IMR-90 (cell line): ENCODE measurements at regions not wholly inside any gene's neighbourhood (a gene's known extent, or its start where the extent isn't known, plus 50 kb on each side); places are given as distances from the start of the nearest gene placed in this dataset.

Source experiments
- ATAC-seq: fragments of 200-7000 bp; cut with Tn5 transposase; 2 replicates; pipeline ENCODE4 v1.9.1; 2020; ENCODE audit warnings: low read depth, mild to moderate bottlenecking, moderate library complexity
- BruUV-seq: library from RNA; stranded (reverse); fragments of 400-500 nt; replicated peaks from 2 replicates; lab custom pipeline; 2021; lab: Mats Ljungman, UMichigan
- CTCF ChIA-PET: fragments of 300-600 bp; formaldehyde crosslinking; extraction: SDS; loops from one replicate; lab custom pipeline; 2021; ENCODE audit warnings: antibody characterized with exemption; lab: Yijun Ruan, JAX
- POLR2A ChIA-PET: fragments of 300-600 bp; sonication (Branson Sonifier 250); formaldehyde crosslinking; loops from one replicate; lab custom pipeline; 2022; ENCODE audit warnings: antibody characterized with exemption; ENCODE audit not compliant: unreplicated experiment; lab: Charles Lee
- DNase-seq: peaks from one replicate; pipeline ENCODE4 v3.0.0; 2013
- H2AFZ ChIP-seq: replicated peaks from 2 replicates; pipeline ENCODE3; 2013; ENCODE audit warnings: low read length, mild to moderate bottlenecking; ENCODE audit not compliant: poor library complexity
- H2AK5ac ChIP-seq: 2 replicates; pipeline ENCODE4 v1.6.1; 2013; ENCODE audit warnings: low read depth, low read length, inconsistent platforms
- H2AK9ac ChIP-seq: replicated peaks from 2 replicates; pipeline ENCODE3; 2013; ENCODE audit warnings: mild to moderate bottlenecking, low read depth, low read length, moderate library complexity; ENCODE audit not compliant: poor library complexity
- H2BK120ac ChIP-seq: 2 replicates; pipeline ENCODE4 v1.6.1; 2013; ENCODE audit warnings: low read depth, low read length, inconsistent platforms
- H2BK15ac ChIP-seq: 3 replicates; pipeline ENCODE4 v1.6.1; 2013; ENCODE audit warnings: low read depth, low read length, inconsistent platforms
- H2BK20ac ChIP-seq: 2 replicates; pipeline ENCODE4 v1.6.1; 2013; ENCODE audit warnings: low read depth, mild to moderate bottlenecking, inconsistent platforms, low read length, moderate library complexity
- H2BK5ac ChIP-seq: 2 replicates; pipeline ENCODE4 v1.6.1; 2013; ENCODE audit warnings: mild to moderate bottlenecking, low read depth, low read length, inconsistent platforms; ENCODE audit not compliant: poor library complexity, severe bottlenecking
- H3K14ac ChIP-seq: replicated peaks from 2 replicates; pipeline ENCODE4 v1.6.1; 2013; ENCODE audit warnings: low read depth, low read length, inconsistent platforms
- H3K18ac ChIP-seq: 2 replicates; pipeline ENCODE4 v1.6.1; 2013; ENCODE audit warnings: low read depth, low read length, control low read depth
- H3K23ac ChIP-seq: 2 replicates; pipeline ENCODE4 v1.6.1; 2013; ENCODE audit warnings: low read depth, low read length, inconsistent platforms
- H3K27ac ChIP-seq: 2 replicates; pipeline ENCODE4 v1.5.1; 2013; ENCODE audit warnings: mild to moderate bottlenecking, control low read depth, low read length; ENCODE audit not compliant: insufficient read depth
- H3K27me3 ChIP-seq: 2 replicates; pipeline ENCODE4 v1.6.1; 2013; ENCODE audit warnings: low read length; ENCODE audit not compliant: control insufficient read depth, insufficient read depth
- H3K36me3 ChIP-seq: 2 replicates; pipeline ENCODE4 v1.6.1; 2013; ENCODE audit warnings: low read length, mixed read lengths; ENCODE audit not compliant: control insufficient read depth, insufficient read depth
- H3K4ac ChIP-seq: 2 replicates; pipeline ENCODE4 v1.6.1; 2013; ENCODE audit warnings: low read depth, low read length, inconsistent platforms
- H3K4me1 ChIP-seq: 2 replicates; pipeline ENCODE4 v1.6.1; 2013; ENCODE audit warnings: low read length, mixed read lengths; ENCODE audit not compliant: control insufficient read depth, insufficient read depth
- H3K4me2 ChIP-seq: 2 replicates; pipeline ENCODE4 v1.6.1; 2013; ENCODE audit warnings: low read depth, mild to moderate bottlenecking, control low read depth, low read length, moderate library complexity
- H3K4me3 ChIP-seq: 2 replicates; pipeline ENCODE4 v1.5.1; 2013; ENCODE audit warnings: low read depth, mild to moderate bottlenecking, control low read depth, low read length, moderate library complexity; ENCODE audit not compliant: insufficient read depth
- H3K56ac ChIP-seq: 2 replicates; pipeline ENCODE4 v1.6.1; 2013; ENCODE audit warnings: low read length, inconsistent platforms; ENCODE audit not compliant: insufficient read depth; ENCODE audit errors: extremely low read depth
- H3K79me1 ChIP-seq, 2 experiments: 2 replicates each; pipeline ENCODE4 v1.6.1; 2013; ENCODE audit warnings: low read length in 2 of 2, inconsistent platforms in 1 of 2, low read depth in 1 of 2
- H3K9ac ChIP-seq: 2 replicates; pipeline ENCODE4 v1.6.1; 2013; ENCODE audit warnings: low read depth, low read length, control low read depth
- H3K9me1 ChIP-seq: 2 replicates; pipeline ENCODE4 v1.6.1; 2013; ENCODE audit warnings: low read length, inconsistent platforms; ENCODE audit not compliant: insufficient read depth
- H3K9me3 ChIP-seq: 2 replicates; pipeline ENCODE4 v1.6.1; 2013; ENCODE audit warnings: low read length; ENCODE audit not compliant: control insufficient read depth, insufficient read depth
- H4K20me1 ChIP-seq: 2 replicates; pipeline ENCODE4 v1.6.1; 2013; ENCODE audit warnings: low read length, inconsistent platforms; ENCODE audit not compliant: insufficient read depth
- H4K5ac ChIP-seq: 2 replicates; pipeline ENCODE4 v1.6.1; 2013; ENCODE audit warnings: mild to moderate bottlenecking, low read depth, low read length, control low read depth
- H4K8ac ChIP-seq, 2 experiments: 2 replicates each; pipeline ENCODE4 v1.6.1; 2013; ENCODE audit warnings: low read depth in 2 of 2, low read length in 2 of 2, control low read depth in 1 of 2, inconsistent platforms in 1 of 2
- H4K91ac ChIP-seq: 2 replicates; pipeline ENCODE4 v1.6.1; 2013; ENCODE audit warnings: low read depth, low read length, inconsistent platforms; ENCODE audit not compliant: insufficient read depth
- BHLHE40 ChIP-seq: fragments of 150-350 bp; IDR thresholded peaks from 2 replicates; pipeline ENCODE4 v1.6.1; 2016; ENCODE audit warnings: mild to moderate bottlenecking, low read depth, low read length
- CEBPB ChIP-seq: IDR thresholded peaks from 2 replicates; pipeline ENCODE4 v1.6.1; 2012; ENCODE audit warnings: low read depth, low read length, improper control_type of control experiment
- CHD1 ChIP-seq: IDR thresholded peaks from 2 replicates; pipeline ENCODE4 v1.6.1; 2012; ENCODE audit warnings: low read depth, low read length, improper control_type of control experiment
- FOS ChIP-seq: fragments of 150-350 bp; IDR thresholded peaks from 2 replicates; pipeline ENCODE4 v1.6.1; 2016; ENCODE audit warnings: low read depth, low read length
- MAFK ChIP-seq: IDR thresholded peaks from 2 replicates; pipeline ENCODE4 v1.6.1; 2012; ENCODE audit warnings: low read depth, low read length, improper control_type of control experiment
- MAZ ChIP-seq: IDR thresholded peaks from 2 replicates; pipeline ENCODE4 v1.6.1; 2012; ENCODE audit warnings: low read depth, mild to moderate bottlenecking, low read length, improper control_type of control experiment, moderate library complexity, borderline replicate concordance
- MXI1 ChIP-seq: IDR thresholded peaks from 2 replicates; pipeline ENCODE4 v1.6.1; 2012; ENCODE audit warnings: low read depth, mild to moderate bottlenecking, low read length, moderate library complexity, borderline replicate concordance
- NFE2L2 ChIP-seq: fragments of 150-350 bp; IDR thresholded peaks from 2 replicates; pipeline ENCODE4 v1.6.1; 2016; ENCODE audit warnings: low read depth, mild to moderate bottlenecking, low read length
- POLR2A ChIP-seq: IDR thresholded peaks from 2 replicates; pipeline ENCODE4 v1.6.1; 2012; ENCODE audit warnings: mild to moderate bottlenecking, low read depth, low read length
- RAD21 ChIP-seq: IDR thresholded peaks from 2 replicates; pipeline ENCODE4 v1.6.1; 2012; ENCODE audit warnings: low read length, improper control_type of control experiment
- RCOR1 ChIP-seq: IDR thresholded peaks from 2 replicates; pipeline ENCODE4 v1.6.1; 2012; ENCODE audit warnings: mild to moderate bottlenecking, low read length, improper control_type of control experiment; ENCODE audit not compliant: insufficient replicate concordance
- RFX5 ChIP-seq: IDR thresholded peaks from 2 replicates; pipeline ENCODE4 v1.8.0; 2012; ENCODE audit warnings: low read depth, mild to moderate bottlenecking, low read length, moderate library complexity
- SMC3 ChIP-seq: fragments of 150-350 bp; IDR thresholded peaks from 2 replicates; pipeline ENCODE4 v1.6.1; 2016; ENCODE audit warnings: low read depth, mild to moderate bottlenecking, antibody characterized with exemption, low read length, moderate library complexity
- WGBS, 2 experiments: methylation state at CpG; one replicate each; pipeline versions ENCODE4 v1.1.5 to v1.1.7; 2013; ENCODE audit warnings: missing lambda C conversion rate in 2 of 2; ENCODE audit not compliant: insufficient read length in 1 of 2; ENCODE audit errors: extremely low coverage in 2 of 2; 5-methylcytosine and 5-hydroxymethylcytosine counted together
- dilution Hi-C: fragments of 300-500 bp; cut with HindIII; formaldehyde crosslinking; loops from one replicate; pipeline ENCODE4 v1.14.3; 2018; ENCODE audit warnings: low sequenced_read_pairs; ENCODE audit not compliant: unreplicated experiment
- in situ Hi-C: fragments of 300-500 bp; cut with MboI; formaldehyde crosslinking; loops from 3 replicates; pipeline ENCODE4 v1.14.3; 2019; ENCODE audit warnings: low sequenced_read_pairs, inconsistent platforms, mixed read lengths
- intact Hi-C: fragments of 100-400 bp; cut with micrococcal nuclease; formaldehyde crosslinking; loops from 2 replicates; pipeline ENCODE4 v1.10.0; 2022
- TF ChIP-seq, protein P1 (sequence below): conservative IDR thresholded peaks from 2 replicates; pipeline ENCODE4 v1.5.1; 2012; ENCODE audit warnings: mild to moderate bottlenecking, low read depth, low read length, improper control_type of control experiment
- TF ChIP-seq, protein P2 (sequence below): fragments of 150-350 bp; IDR thresholded peaks from 2 replicates; pipeline ENCODE4 v1.6.1; 2017; ENCODE audit warnings: mild to moderate bottlenecking, antibody characterized with exemption, low read length, low read depth
- TF ChIP-seq, protein P3 (sequence below): fragments of 150-350 bp; IDR thresholded peaks from 2 replicates; pipeline ENCODE4 v1.6.1; 2016; ENCODE audit warnings: low read depth, mild to moderate bottlenecking, low read length, moderate library complexity, borderline replicate concordance

DNA sequence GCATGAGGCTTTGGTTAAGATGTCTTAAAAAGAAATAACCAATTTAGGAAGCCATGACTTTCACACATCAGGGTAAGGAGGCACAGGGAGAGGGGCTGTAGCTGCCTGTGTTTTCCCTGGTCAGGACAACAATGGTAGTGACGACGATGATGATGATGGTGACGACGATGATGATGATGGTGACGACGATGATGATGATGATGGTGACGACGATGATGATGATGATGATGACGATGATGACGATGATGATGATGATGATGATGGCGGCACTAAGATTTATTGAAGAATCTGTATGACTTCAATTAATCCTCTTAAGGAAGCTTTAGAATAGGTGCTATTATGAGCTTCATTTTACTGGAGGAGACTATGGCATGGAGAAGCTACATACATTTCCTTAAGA lies 284.1 kb upstream of the TNRC6C start:
- POLR2A ChIA-PET = no interaction called here
- no peak overlapping the region for H2AFZ ChIP-seq
- no peaks in the 10 kb centered on the region for H4K20me1 ChIP-seq
- no peak for DNase-seq
- no peak overlapping the region for H3K4ac ChIP-seq
- H3K9me1 ChIP-seq = no peaks in the 10 kb centered on the region
- peaks cover 47% of the 10 kb centered on the region for H3K27me3 ChIP-seq
- no peak for ATAC-seq
- no peaks in the 10 kb centered on the region for H3K79me1 ChIP-seq
- CTCF ChIA-PET = no interaction called here
- H2BK5ac ChIP-seq = no peak overlapping the region
- no peak overlapping the region for H4K91ac ChIP-seq
- WGBS, 2 experiments = 100% methylated on average over 1 of the region's 11 CpGs; no CpG with 5 or more reads in 1 of the 2 experiments
- BruUV-seq = no TSS peak
- no peak overlapping the region for H3K9ac ChIP-seq
- no peak overlapping the region for H2AK9ac ChIP-seq
- H3K4me2 ChIP-seq = no peak overlapping the region
- in situ Hi-C loops = no loop called here
- H2BK20ac ChIP-seq = no peak overlapping the region
- H3K36me3 ChIP-seq = no peaks in the 10 kb centered on the region
- intact Hi-C loops = no loop called here
- dilution Hi-C loops = no loop called here
- no peak overlapping the region for H2BK120ac ChIP-seq
- no peak overlapping the region for H3K23ac ChIP-seq
- H2BK15ac ChIP-seq = no peak overlapping the region
- no peak overlapping the region for H3K56ac ChIP-seq
- H3K9me3 ChIP-seq = no peaks in the 10 kb centered on the region
- H3K4me1 ChIP-seq = no peaks in the 10 kb centered on the region
- no peak overlapping the region for H2AK5ac ChIP-seq
- H4K8ac ChIP-seq = no peak overlapping the region
- no peak overlapping the region for H4K5ac ChIP-seq
- no peak overlapping the region for H3K18ac ChIP-seq
- no peak overlapping the region for H3K14ac ChIP-seq
- no peak overlapping the region for H3K4me3 ChIP-seq
- no peak for TF ChIP-seq NFE2L2
- TF ChIP-seq, protein P1, sequence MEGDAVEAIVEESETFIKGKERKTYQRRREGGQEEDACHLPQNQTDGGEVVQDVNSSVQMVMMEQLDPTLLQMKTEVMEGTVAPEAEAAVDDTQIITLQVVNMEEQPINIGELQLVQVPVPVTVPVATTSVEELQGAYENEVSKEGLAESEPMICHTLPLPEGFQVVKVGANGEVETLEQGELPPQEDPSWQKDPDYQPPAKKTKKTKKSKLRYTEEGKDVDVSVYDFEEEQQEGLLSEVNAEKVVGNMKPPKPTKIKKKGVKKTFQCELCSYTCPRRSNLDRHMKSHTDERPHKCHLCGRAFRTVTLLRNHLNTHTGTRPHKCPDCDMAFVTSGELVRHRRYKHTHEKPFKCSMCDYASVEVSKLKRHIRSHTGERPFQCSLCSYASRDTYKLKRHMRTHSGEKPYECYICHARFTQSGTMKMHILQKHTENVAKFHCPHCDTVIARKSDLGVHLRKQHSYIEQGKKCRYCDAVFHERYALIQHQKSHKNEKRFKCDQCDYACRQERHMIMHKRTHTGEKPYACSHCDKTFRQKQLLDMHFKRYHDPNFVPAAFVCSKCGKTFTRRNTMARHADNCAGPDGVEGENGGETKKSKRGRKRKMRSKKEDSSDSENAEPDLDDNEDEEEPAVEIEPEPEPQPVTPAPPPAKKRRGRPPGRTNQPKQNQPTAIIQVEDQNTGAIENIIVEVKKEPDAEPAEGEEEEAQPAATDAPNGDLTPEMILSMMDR = no peak
- no peak for TF ChIP-seq RAD21
- TF ChIP-seq POLR2A = no peak
- TF ChIP-seq MXI1 = no peak
- TF ChIP-seq CHD1 = no peak
- TF ChIP-seq RCOR1 = no peak
- TF ChIP-seq SMC3 = no peak
- TF ChIP-seq, protein P2, sequence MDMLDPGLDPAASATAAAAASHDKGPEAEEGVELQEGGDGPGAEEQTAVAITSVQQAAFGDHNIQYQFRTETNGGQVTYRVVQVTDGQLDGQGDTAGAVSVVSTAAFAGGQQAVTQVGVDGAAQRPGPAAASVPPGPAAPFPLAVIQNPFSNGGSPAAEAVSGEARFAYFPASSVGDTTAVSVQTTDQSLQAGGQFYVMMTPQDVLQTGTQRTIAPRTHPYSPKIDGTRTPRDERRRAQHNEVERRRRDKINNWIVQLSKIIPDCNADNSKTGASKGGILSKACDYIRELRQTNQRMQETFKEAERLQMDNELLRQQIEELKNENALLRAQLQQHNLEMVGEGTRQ = no peak
- TF ChIP-seq RFX5 = no peak
- TF ChIP-seq MAFK = no peak
- no peak for TF ChIP-seq MAZ
- TF ChIP-seq BHLHE40 = no peak
- TF ChIP-seq, protein P3, sequence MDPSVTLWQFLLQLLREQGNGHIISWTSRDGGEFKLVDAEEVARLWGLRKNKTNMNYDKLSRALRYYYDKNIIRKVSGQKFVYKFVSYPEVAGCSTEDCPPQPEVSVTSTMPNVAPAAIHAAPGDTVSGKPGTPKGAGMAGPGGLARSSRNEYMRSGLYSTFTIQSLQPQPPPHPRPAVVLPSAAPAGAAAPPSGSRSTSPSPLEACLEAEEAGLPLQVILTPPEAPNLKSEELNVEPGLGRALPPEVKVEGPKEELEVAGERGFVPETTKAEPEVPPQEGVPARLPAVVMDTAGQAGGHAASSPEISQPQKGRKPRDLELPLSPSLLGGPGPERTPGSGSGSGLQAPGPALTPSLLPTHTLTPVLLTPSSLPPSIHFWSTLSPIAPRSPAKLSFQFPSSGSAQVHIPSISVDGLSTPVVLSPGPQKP = no peak
- TF ChIP-seq CEBPB = no peak
- no peak for TF ChIP-seq FOS
- H3K27ac ChIP-seq = no peak overlapping the region
